ACHN (cell line): ENCODE measurements at regions not wholly inside any gene's neighbourhood (a gene's known extent, or its start where the extent isn't known, plus 50 kb on each side); places are given as distances from the start of the nearest gene placed in this dataset.

Experiments used
- DNase-seq: peaks from one replicate; pipeline ENCODE4 v3.0.0-alpha.2; 2015
- in situ Hi-C: cut with HindIII; loops from 2 replicates; pipeline ENCODE4 v1.10.0; 2017; ENCODE audit warnings: low sequenced_read_pairs, low pct_ligation_motif_present, low pct_unique_long_range_greater_than_20kb

DNA sequence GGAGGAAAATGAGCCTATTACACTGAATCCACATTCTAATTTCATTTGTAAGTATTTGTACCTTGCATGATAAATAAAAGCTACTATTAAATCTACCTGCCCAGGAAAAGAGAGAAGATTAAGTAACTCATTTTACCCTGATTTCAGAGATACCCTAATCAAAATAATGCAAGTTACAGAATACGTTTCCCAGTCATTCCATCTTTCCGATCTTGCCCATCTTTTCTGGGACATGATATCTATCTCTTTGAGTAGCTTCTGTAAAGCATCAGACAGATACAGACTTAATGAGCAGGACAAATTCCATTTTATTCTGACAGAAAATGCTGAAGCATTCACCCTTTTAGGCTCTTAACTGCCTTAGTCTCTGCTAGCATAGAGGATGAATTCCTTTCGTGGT lies 56.6 kb downstream of the SPRY2 start:
- DNase-seq: no peak
- in situ Hi-C loops: no loop called here

DNA sequence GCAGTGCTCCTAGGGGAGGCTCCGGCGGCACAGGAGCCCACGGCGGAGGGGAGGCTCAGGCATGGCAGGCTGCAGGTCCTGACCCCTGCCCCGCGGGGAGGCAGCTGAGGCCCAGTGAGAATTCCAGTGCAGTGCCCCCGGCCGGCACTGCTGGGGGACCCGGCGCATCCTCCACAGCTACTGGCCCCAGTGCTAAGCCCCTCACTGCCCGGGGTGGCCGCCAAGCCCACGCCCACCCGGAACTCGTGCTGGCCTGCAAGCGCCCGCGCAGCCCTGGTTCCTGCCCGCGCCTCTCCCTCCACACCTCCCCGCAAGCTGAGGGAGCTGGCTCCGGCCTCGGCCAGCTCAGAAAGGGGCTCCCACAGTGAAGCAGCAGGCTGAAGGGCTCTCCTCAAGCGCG lies 62.2 kb downstream of the SPRY2 start:
- DNase-seq: no peak
- in situ Hi-C loops: no loop called here

DNA sequence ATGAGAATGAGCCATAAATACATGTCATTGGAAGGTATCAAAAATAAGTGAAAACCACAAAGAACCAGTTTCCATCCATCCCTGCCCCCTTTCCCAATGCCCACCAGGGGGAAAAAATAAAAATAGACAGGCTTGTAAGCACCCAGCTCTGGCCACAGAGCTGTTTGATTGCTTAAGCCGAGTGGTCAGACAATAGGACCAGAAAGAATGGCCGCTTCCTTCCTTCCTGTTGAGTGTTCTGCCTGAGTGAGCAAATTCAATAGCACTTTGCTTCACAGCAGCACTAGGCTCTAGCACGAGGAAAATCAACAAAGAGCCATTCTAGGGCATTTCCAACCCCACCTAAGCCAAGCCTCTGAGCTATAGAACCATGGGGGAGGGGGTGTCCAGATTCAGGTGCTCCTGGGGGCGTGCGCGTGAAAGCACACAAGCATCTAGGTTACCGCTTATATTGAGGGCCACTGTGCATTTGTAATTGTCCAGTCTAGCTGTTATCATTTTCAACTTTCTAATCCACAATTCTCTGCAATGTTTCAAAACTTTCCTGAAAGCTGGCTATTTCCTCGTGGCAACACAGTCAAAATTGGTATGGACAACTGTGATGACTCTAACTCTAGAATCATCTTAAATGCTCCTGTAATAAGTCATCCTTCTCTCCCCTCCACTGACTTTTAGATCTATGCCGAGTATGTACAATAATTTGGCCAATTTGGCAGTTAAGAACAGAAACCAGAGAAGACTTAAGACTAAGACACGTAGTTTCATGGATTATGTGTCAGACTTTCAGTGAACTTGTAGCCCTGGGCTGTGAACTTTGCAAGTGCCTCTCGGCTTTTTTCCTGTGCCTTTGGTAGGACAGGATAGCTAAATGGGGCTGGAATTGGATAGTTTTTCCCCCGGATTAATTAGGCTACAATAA lies 64.3 kb downstream of the SPRY2 start:
- in situ Hi-C loops: no loop called here
- no peak for DNase-seq

DNA sequence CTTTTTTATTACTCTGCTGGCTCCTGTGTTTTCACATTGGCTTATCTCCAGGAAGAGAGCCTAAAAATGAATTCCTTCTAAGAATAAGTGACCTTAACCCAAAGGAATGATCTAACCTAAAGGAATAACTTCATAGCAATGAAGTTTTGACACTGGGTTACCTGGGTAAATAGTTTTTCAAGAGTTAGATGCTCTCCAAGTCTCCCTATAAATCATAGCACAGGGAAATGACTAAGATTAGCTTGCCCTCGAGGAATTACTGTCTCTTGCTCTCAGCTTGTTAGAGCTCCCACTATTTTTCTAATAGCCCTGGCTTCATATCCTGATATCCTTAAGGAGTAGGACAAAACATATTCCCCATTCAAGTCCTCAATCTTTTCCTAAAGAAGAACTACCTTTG lies 66.3 kb downstream of the SPRY2 start:
- no peak for DNase-seq
- in situ Hi-C loops: no loop called here

DNA sequence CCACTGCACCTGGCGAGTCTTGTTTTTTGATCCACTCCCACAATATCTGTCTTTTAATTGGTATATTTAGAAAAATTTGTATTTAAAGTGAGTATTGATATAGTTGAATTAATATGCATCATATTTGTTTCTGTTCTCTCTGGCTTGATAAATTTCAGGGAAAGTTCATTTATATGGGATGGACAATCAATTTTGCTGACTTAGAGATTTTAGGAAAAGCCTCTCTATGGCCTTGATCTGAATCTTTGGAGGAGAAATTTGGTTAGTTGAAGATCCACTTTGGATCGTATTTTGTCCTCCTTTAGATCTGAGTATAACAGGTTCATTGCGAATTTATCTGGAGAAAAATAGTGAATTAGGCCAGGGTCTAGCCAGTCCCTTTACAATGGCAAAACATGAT lies 67.2 kb downstream of the SPRY2 start:
- in situ Hi-C loops: no loop called here

DNA sequence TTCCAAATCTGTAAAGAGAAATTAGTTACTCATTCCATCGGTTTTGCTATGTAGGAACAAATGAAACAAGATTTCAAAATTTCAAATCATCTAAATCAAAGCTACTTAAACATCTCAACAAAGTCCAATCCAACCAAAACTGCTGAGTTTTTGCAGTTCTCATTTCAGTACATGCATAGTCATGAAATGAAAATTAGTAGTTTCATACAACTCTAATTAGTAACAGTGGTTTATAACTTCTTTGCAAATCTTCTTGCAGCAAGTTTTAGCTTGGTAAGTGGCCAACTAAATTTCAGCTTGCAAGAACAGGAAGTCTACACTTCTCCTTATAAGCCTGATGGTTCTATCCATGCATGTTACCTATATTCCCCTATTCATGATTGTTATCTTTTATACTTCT lies 75.6 kb downstream of the SPRY2 start:
- DNase-seq: no peak
- in situ Hi-C loops: no loop called here

More for the DNA sequence above, 67.2 kb downstream of the SPRY2 start:
- no peak for DNase-seq

DNA sequence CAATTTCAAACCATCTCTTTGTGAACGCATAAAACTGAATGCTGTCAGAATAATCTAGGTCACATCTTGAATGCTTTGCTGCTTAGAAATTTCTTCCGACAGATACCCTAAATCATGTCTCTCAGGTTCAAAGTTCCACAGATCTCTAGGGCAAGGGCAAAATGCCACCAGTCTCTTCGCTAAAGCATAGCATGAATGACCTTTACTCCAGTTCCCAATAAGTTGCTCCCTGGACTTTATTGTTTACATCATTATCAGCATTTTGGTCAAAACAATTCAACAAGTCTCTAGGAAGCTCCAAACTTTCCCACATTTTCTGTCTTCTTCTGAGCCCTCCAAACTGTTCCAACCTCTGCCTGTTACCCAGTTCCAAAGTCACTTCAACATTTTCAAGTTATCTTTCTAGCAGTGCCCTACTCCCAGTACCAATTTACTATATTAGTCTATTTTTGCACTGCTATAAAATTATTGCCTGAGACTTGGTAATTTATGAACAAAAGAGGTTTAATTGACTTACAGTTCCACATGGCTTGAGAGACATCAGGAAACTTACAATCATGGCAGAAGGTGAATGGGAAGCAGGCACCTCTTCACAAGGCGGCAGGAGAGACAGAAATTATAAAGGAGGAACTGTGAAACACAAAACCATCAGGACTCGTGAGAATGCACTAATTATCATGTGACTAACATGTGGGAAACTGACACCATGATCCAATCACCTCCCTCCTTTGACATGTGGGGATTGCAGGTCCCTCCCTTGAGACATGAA lies 77.0 kb downstream of the SPRY2 start:
- in situ Hi-C loops: no loop called here
- DNase-seq: no peak

DNA sequence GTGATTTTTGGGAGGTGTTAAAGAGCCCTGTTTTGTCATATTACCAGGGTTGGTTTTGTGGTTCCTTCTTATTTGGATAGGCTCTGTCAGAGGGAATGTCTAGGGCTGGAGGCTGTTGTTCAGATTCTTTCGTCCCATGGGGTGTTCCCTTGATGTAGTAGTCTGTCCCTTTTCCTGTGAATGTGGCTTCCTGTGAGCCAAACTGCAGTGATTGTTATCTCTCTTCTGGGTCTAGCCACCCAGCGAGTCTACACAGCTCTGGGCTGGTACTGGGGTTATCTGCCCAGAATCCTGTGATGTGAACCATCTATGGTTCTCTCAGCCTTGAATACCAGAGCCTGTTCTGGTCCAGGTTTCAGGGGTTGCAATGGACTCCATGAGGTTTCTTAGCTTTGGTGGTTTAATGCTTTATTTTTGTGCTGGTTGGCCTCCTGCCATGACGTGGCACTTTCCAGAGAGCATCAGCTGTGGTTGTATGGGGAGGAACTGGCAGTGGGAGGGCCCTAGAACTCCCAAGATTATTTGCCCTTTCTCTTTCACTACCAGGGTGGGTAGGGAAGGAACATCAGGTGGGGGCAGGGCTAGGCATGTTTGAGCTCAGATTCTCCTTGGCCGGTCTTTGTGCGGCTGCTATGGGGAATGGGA lies 78.8 kb downstream of the SPRY2 start:
- no peak for DNase-seq
- in situ Hi-C loops: no loop called here

DNA sequence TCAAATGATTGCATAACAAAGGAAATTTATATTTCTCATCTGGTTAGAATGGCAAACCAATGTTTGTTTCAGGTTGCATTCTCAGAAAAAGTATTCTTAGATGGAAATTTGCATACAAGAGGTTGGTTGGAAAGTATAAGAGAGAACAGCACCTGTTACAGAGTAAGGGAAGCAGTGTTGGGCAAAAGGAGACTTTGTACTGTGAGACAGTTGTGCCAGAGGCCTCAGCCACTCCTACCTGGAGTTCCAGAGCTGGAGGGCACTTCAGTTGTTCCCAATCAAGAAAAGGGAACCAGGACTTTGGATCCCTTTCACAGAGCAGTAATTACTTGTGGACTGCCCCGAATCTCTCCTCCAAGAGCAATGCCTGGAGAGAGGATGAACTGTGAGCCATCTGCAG lies 81.8 kb downstream of the SPRY2 start:
- in situ Hi-C loops: no loop called here
- no peak for DNase-seq

DNA sequence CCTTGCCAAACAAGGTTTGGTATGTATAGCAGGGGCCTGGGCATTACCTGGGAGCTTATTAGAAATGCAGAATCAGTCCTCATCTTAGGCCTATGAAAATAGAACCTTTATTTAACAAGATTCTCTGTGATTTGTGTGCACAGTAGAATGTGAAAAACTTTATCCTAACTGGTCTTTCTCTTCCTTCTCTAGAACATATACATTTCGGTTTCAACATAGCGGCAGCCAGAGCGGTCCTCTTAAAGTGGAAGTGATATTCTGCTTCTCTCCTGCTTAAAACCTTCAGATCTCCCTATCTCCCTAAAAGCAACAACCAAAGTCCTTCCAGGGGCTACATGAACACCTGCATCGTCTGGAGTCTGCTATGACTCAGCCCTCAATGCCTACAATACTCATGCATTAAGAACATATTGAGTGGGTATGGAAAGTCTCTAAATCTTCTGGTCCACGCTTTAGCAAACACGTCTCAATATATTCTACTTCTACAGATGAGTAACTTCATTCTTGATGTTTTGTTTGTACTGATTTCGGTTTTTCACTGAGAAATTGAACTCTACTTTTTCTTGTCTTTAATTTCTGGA lies 84.5 kb downstream of the SPRY2 start:
- in situ Hi-C loops: no loop called here
- DNase-seq: no peak

DNA sequence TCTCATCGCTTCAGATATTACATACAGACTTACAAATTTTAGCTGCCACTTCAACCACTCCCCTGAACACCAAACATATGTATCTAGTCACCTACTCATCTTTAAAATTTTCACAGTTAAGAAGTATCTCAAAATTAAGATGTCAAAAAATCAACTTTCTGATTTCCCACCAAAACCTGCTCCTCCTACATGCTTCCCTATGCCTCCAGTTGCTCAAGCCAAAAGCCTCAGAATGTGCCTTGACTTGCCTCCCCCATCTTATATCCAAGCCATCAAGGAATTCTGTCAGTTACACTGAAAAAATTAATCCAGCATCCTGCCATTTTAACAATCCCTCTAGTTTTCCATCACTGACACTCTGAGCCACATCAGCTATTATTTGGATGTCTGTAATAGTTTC lies 85.0 kb downstream of the SPRY2 start:
- in situ Hi-C loops: no loop called here
- no peak for DNase-seq

DNA sequence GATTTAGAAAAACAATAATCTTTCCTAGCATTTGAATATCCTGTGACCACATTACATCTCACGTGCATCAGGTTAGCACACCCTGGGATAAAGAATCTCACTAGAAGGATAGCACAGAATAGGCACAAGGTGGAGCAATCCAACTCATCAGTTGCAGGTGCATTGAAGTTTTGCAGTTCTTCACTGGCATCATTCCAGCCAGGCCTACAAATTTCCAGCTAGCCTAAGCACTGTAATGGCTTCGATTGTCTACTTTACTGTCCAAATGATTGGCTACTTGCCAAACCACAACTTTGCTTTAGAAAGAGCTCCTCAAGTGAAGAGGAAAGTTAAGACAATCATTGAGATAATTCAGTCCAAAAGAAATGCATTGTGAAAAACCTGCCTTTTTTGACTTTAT lies 89.5 kb downstream of the SPRY2 start:
- in situ Hi-C loops: no loop called here
- no peak for DNase-seq

DNA sequence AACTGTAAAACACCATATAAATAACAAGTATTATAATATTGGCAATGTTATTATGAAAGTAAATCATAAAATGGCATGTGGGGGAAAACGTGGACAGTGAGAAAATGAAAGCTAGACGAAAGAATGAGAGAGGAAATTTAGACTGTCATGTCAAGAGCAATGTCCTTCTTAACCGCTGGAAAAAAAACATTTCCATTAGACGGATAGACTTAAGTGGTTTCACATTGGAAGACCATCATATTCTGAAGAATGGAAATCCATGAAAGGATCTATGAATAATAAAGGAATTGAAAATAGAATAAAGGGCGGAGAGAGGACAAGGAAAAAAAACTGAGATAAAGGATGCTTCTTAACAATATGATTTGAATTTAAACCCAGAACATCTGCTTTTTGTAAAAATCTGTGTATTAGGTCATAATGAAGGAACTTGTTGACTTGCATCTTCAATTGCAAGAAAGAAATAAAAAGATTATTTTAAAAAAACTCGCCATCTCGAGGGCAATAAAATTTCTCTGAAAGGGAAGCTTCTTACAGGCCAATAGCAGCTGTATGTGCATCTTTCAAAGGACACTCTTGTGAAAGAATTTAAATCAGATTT lies 90.6 kb downstream of the SPRY2 start:
- DNase-seq: no peak
- in situ Hi-C loops: no loop called here

DNA sequence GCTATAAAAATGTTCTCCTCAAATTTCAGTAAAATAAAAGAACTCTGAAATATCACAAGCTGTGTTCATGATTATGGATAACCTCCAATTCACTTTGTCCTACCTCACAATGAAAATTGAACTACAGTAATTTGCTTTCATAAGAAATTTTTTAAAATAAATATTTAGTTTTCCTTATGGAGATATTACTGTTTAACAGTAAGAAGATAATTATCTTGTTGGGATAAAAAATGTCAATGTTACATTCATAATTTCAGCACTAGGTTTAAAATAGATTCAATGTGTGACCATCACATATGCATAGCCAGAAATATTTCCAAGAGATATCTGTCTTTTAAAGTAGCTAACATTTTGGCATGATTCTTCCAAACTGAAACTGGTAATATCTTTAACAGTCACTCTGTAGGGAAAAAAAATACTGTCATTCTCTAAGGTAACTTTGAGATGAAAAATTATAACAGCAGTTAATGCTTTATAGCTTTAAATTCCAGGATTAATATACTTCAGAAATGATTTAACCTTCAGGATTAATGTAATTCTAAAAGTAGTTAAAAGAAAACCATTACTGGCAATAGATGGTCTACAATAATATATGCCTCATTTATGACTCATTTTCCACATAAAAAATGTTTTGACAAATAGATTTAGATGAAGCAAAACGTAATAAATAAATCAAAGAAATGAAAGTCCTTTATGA lies 91.3 kb downstream of the SPRY2 start:
- no peak for DNase-seq
- in situ Hi-C loops: no loop called here

DNA sequence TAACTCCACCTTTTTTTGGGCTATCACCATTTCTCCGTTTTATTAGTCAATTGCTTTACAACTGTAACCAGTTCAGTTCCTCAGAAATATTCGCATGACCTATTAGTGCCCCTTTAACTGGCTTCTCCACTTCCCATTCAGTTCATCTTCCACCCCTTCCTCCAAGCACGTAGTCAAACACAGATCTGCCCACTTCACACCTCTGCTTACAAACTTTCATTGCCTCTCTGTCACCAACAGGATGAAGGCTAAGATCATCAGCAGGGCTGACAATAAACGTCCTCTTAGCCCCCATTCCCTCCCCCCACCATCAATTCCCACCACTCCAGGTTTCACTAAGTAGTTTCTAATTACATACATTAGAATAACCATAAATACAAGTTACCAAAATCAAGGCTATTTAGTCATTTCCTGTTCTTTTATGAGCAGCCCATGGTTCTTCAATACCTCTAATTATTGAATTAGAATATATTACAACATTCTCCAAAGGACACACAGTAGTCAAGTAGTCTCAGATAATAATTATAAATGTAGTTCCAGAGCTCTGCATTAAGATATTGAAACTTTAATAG lies 95.7 kb downstream of the SPRY2 start:
- in situ Hi-C loops: no loop called here
- no peak for DNase-seq

DNA sequence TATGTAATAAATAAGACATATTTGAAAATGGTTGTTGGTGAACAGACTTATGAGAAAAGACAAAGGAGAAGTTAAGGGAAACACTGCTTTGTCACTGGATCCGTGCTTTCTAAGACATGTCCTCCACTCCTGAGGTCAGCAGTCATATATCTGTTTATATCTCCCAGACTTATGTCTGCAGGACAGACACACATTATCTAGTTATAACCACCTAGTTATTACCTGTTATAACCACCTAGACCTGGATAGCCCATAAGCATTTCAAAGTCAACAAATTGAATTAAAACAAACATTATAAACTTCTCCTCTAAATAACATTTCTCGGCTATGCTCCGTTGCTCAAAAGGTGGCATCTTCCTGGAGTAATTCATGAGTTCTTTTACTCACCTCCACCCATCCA lies 96.4 kb downstream of the SPRY2 start:
- DNase-seq: no peak
- in situ Hi-C loops: no loop called here

DNA sequence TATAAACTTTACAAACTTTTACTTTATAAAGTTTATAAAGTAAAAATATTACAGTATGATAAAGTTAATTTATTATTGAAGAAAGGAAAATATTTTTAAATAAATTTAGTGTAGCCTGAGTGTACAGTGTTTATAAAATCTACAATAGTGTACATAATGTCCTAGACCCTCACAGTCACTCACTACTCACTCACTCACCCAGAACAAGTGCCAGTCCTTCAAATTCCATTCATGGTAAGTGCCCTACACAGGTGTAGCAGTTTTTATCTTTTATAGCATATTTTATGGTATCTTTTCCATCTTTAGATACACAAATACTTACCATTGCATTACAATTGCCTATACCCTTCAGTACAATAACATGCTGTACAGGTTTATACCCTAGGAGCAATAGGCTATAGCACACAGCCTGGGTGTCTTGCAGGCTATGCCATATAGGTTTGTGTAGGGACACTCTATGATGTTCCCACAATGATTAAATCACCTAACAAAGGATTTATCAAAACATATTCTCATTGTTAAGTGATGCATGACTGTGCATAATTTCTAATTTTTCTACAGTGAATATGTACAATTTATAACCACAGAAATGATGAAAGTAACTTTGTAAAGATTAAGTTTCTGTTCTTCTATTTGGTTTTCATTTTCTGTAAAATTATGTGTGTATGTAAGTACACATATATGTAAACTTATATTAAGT lies 98.0 kb downstream of the SPRY2 start:
- no peak for DNase-seq
- in situ Hi-C loops: no loop called here
